ENCODE measurements at regions not wholly inside any gene's neighbourhood (a gene's known extent, or its start where the extent isn't known, plus 50 kb on each side); places are given as distances from the start of the nearest gene placed in this dataset.

GRCh38 chr2:76314271-76315020 lies 603.7 kb upstream of the GCFC2 start:
- no peak for DNase-seq

GRCh38 chr2:76312236-76312635 lies 601.5 kb upstream of the GCFC2 start:
- no peak for DNase-seq

GRCh38 chr2:76311728-76312127 lies 601.0 kb upstream of the GCFC2 start:
- no peak for DNase-seq

- DNase-seq, result no peak
Measured at GRCh38 chr2:76310894-76311633, 600.3 kb upstream of the GCFC2 start.

GRCh38 chr2:76307495-76307894 lies 596.8 kb upstream of the GCFC2 start:
- DNase-seq, result no peak

GRCh38 chr2:76298041-76298440 lies 587.3 kb upstream of the GCFC2 start:
- DNase-seq, result no peak

GRCh38 chr2:76296438-76296837 lies 585.7 kb upstream of the GCFC2 start:
- DNase-seq, result no peak

GRCh38 chr2:76295762-76296161 lies 585.0 kb upstream of the GCFC2 start:
- DNase-seq, result no peak

- DNase-seq, result no peak
Measured at GRCh38 chr2:76288598-76288997, 577.9 kb upstream of the GCFC2 start.

- no peak for DNase-seq
Measured at GRCh38 chr2:76288146-76288545, 577.4 kb upstream of the GCFC2 start.

- no peak for DNase-seq
Measured at GRCh38 chr2:76283350-76283749, 572.6 kb upstream of the GCFC2 start.

- DNase-seq, result no peak
Measured at GRCh38 chr2:76281156-76281841, 570.6 kb upstream of the GCFC2 start.

- no peak for DNase-seq
Measured at GRCh38 chr2:76280686-76281085, 570.0 kb upstream of the GCFC2 start.

GRCh38 chr2:76279142-76279541 lies 568.4 kb upstream of the GCFC2 start:
- DNase-seq, result no peak

- no peak for DNase-seq
Measured at GRCh38 chr2:76275788-76276187, 565.1 kb upstream of the GCFC2 start.

GRCh38 chr2:76274676-76275075 lies 564.0 kb upstream of the GCFC2 start:
- no peak for DNase-seq

- no peak for DNase-seq
Measured at GRCh38 chr2:76274160-76274559, 563.4 kb upstream of the GCFC2 start.

GRCh38 chr2:76270096-76270710 lies 559.5 kb upstream of the GCFC2 start:
- no peak for DNase-seq

GRCh38 chr2:76268902-76269620 lies 558.3 kb upstream of the GCFC2 start:
- no peak for DNase-seq

GRCh38 chr2:76268484-76268883 lies 557.8 kb upstream of the GCFC2 start:
- DNase-seq, result no peak

- no peak for DNase-seq
Measured at GRCh38 chr2:76257802-76258201, 547.1 kb upstream of the GCFC2 start.

- DNase-seq, result no peak
Measured at GRCh38 chr2:76256458-76257088, 545.9 kb upstream of the GCFC2 start.
